ENCODE measurements at regions not wholly inside any gene's neighbourhood (a gene's known extent, or its start where the extent isn't known, plus 50 kb on each side); places are given as distances from the start of the nearest gene placed in this dataset.
"Not testable (repeated sequence)": the region's sequence is repeated elsewhere in the genome, so short reads cannot be mapped to it uniquely, and the experiment has no call there.

DNA sequence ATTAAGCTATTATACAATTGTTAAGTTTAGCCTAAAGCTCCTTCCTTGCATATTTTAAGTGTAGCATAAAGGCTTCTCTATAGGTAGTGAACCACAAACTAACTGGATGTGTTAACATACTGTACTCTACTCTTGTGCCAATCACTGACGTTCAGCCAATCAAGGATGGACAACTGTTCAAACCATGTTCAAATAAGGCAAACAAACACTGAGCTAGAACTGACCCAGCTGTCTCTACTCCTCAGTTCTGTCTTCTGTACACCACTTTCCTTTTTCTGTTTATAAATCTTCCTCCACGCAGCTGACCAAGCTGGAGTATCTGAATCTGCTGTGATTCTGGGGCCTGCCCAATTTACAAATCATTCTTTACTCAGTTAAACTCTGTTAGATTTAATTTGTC, 188.7 kb upstream of the MBL2 start:
- intact Hi-C loops (cut with micrococcal nuclease), result no loop called here

DNA sequence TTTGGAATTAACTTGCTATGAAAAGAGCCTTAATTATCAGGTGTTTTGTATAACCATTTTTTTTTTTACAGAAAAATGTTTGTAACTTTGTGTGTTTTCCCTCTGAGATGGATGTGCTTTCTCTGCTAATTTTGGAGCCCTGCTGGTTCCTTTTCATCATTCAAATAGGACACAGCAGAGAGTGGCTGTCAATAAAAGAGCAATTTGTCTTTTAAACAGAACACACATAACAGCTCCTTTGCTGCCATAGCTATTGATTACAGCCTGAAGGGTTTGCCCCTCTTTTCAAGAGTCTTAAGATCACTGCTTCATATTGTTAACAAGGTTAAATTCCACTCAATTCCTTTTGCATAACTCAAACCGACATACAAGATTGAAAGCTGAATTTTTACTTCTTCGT, 187.2 kb upstream of the MBL2 start:
- intact Hi-C loops (cut with micrococcal nuclease), result no loop called here

DNA sequence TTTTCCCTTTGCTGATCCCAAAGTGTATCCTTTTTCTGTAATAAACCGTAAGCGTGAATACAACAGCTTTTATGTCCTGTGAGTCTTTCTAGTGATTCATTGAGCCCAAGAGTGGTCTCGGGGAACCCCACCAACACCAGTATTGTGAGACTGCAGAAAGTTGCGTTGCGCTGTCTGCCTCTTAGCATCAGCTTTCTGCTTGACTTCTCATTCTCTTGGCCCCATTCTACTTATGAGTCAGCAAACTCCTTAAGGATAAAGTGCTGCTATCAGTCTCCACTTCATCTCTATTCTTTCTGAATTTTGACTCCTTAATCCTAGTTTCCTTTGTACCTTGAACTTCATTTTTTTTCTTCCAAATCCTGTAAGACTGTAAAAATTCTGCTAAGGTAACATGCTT, 184.3 kb upstream of the MBL2 start:
- intact Hi-C loops (cut with micrococcal nuclease), result no loop called here

DNA sequence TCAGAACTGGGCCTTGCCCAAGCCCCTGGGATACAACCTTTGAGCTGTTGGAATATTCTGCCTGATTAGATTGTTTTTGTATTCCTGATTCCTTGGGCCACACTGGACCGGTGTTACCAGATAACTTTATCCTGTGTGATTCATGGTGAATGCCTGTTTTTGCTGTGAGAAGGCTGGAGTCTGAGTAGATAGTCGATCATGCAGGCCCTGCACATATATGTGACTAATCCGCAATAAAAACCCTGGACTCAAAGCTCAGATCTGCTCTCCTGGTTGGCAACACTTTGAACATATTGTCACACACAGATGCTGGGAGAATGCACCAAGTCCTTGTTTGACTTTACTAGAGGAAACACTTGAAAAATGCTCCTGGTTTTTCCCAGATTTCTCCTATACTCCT, 183.9 kb upstream of the MBL2 start:
- intact Hi-C loops (cut with micrococcal nuclease), result no loop called here

DNA sequence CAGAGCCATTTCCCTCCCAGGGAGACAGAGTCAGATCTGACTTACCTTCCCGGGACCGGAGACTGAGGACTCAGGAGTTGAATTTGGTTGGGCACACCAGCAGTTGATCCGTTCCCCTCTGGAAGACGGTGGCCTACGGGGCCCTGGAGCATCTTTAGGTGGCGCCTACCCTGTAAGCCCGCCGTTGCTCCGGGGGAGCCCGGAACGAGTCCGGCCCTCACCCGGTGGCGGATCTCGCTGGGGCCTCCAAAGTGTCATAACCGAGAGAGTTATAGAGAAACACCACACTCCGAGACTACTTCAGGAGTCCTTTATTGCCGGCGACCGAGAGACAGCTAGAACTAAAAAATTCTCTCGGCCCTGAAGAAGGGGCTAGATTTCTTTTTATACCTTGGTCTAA, 182.8 kb upstream of the MBL2 start:
- intact Hi-C loops (cut with micrococcal nuclease), result no loop called here

DNA sequence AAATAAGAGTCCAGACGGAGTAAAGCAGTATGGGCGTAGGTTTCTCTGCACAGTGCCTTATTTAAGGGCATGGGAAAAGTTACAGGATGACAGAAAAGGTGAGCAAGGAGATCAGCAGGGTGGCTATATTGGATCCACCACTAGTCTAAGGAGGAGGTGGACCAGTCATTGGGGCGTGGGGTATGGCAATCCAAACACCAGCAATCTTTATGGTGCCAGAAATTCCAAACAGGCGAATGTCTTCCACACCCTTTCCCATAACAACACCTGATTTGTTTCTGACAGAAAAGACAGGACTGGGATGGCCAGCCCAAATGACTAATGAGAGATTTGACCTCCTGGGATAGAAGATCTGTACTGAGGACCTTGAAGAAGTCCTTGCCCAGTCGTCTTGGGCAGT, 181.8 kb upstream of the MBL2 start:
- intact Hi-C loops (cut with micrococcal nuclease), result no loop called here

DNA sequence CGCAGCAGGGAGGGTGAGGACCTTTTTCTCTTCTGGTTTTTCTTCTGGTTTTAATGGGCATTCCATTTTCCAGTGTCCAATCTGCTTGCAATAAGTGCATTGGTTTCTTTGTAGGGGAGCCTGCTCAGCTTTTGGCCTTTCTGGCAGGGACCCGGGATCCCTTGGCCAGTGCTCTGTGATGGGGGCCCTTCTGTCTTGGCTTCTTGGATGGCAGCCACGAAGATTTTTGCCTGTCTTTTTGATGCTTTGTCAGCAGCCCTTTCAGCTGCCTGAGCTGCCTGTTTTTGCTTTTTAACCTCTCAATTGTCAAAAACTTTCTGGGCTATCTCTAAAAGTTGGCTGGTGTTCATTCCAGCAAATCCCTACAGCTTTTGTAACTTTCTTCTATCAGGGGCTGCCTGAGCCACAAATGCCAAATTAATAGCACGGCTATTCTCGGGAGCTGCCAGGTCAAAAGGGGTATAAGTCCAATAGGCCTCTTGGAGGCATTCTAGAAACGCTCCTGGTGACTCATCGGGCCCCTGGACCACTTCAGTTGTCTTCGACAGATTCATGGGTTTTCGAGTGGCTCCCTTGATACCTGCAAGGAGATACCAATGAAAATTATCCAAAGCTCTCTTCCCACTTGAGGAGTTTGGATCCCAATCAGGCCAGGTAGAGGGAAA, 179.9 kb upstream of the MBL2 start:
- intact Hi-C loops (cut with micrococcal nuclease), result no loop called here

DNA sequence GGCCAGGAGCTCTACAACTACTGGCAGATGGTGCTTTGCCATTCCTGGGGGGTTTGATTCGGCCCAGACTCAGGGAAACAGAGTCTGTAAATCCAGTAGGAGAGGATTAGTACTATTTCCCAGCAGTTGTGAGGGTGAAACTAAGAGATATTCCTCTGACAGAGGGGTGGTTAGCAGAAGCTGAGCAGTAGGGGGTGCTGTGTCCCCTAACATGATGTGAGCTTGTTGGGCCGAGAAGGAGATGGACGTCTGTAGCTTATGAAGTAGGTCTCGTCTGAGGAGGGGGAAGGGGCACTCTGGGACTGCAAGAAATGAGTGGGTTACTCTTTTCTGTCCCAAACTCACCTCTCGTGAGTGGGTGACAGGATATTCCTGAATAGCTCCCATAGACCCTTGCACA, 179.2 kb upstream of the MBL2 start:
- intact Hi-C loops (cut with micrococcal nuclease), result no loop called here

DNA sequence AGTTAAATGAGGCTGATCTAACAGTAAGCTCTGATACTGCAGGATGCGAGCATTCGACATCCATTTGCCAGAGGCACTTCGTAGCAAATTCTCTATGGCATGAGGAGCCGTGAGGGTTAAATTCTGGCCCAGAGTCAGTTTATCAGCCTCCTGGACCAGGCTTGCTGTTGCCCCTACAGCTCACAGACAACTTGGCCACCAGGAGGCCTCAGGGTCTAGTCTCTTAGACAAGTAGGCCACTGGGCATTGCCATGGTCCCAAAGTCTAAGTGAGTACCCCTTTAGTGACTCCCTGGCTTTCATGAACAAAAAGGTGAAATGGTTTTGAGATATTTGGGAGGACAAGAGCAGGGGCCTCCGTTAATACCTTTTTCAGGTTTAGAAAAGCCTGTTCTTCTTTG, 178.0 kb upstream of the MBL2 start:
- intact Hi-C loops (cut with micrococcal nuclease), result no loop called here

DNA sequence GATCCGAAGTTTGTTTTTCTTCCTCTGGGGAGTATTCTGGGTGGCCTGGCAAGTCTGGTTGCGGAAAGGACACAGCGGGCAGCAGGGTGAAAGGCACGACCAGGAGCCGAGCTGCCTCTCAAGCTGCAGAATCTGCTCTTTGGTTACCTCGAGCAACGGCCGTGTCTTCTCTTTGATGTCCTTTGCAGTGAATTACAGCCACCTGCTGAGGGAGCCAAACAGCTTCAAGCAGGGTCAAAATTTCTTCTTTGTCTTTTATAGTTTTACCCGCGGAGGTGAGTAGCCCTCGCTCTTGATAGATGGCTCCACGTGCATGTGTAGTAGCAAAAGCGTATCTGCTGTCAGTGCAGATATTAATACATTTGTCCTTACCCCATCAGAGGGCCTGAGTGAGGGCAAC, 177.3 kb upstream of the MBL2 start:
- intact Hi-C loops (cut with micrococcal nuclease), result no loop called here

DNA sequence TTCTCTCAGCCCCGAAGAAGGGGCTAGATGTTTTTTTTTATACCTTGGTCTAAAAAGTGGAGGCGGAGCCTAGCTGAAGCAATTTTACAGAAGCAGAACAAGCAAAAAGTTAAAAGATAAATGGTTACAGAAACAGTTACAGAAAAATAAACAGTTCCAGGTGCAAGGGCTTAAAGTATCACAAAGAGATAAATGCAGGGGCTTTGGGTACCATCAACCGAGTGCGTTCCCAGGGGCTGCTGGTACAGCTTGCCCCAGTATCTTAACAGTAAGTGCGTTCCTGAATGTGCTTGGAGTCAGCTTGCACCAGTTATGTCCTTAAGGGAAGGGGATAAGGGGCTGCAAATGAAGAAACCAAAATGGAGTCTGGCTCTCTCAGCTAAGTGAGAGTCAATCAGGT, 173.9 kb upstream of the MBL2 start:
- intact Hi-C loops (cut with micrococcal nuclease), result no loop called here

DNA sequence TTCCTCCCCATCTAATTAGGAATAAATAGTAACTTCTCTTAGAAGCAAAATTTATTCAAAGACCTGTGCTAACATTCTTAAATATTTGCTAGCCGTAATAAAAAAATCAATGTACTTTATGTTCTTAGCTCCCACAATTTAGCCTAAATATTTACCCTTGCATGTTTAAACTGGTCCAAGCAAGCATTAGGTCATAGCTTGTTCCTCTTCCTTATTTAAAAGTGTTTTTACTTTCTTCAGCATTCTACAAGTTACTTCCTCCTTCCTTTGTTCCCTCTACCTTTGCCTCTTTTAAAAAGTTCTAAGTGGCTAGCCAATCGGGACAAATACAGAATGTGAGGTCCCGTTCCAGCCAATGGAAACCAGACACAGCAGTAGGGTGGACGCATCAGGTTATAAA, 172.9 kb upstream of the MBL2 start:
- intact Hi-C loops (cut with micrococcal nuclease), result not testable (repeated sequence)

DNA sequence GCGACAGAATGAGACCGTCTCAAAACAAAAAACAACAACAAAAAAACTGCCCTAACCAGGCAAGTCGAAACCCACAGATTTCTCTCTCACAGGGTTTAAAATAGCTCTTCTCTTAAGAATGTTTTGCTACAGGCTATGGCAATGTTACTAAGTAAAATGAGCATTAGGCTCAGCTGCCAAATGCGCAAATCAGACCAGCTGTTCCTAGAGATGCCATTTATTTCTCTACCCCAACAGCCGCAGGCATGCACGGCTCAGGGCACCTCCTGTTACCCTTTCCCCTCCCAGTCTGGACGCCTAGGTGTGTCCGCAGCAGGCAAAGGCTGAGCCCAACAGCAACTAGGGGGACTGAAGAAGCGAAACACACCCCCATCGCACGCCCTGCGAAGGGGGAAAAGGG, 168.3 kb upstream of the MBL2 start:
- intact Hi-C loops (cut with micrococcal nuclease), result no loop called here

DNA sequence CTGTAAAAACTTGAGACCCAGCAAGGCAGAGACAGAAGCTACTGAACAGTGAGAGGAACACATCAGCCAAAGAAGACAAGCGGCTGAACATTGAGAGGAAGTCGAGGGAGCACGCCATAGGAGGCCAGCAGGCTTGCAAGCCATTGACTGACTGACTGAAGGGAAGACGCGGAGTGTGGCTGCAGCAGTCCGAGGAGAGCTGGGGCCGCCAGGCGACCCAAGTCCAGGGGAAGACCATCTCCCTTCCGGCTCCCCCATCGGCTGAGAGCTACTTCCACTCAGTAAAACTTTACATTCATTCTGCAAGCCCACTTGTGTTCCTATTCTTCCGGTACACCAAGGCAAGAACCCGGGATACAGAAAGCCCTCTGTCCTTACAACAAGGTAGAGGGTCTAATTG, 167.3 kb upstream of the MBL2 start:
- intact Hi-C loops (cut with micrococcal nuclease), result no loop called here

DNA sequence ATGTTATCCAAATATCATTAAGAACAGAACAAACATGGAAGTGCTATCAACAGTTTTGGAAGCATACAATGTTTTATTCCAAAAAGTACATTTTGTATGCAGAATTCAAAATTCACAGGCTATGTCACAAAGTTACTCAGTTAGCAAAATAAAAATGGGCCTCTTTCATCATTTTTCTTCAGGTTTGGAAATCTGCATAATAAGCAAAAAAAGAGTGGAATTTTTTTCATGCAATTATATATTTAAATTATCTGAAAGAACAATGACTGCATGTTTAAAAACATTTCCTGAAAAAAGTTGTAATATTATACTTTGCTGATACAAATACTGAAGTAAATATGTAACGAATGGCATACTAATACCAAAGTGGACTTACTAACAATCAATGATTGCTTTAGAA, 161.2 kb upstream of the MBL2 start:
- intact Hi-C loops (cut with micrococcal nuclease), result no loop called here

DNA sequence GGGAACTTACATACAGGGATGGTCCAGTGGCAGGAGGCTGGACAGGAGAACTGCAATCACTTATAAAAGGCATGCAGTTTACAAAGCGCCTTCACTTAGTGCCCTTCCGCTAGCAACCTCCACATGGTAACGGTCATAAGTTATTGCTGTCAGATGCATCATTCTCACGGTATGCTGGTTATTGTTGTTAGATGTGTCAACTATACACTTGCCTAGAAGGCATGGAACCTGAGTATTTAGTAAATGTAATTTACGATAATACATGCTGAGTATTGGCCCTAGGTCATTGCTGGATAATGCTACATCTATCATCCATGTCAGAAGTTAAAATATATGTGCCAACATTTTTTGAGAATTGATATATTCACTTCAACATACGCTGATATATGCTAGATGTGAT, 155.1 kb upstream of the MBL2 start:
- intact Hi-C loops (cut with micrococcal nuclease), result loop anchor here (5.0 kb wide), 1 partner anchor 565 kb away; no protein-coding TSS in a partner anchor

DNA sequence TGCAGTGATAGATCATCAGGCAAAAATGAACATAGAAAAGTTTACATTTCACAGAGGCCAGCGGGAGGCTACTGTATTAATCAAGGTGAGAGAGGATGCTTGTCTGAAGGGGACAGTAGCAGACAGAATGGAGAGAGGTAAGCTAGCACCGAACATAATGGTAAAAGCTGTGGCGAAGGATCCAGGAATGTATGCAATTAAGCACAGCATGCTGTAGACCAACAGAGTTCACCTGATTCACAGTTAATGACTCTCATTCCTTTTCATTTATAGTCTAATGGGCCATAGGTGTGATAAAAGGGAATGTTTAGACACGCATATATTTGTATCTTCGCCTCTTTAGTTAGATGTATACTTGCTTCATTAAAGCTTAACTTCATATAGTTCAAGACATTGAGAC, 150.9 kb upstream of the MBL2 start:
- intact Hi-C loops (cut with micrococcal nuclease), result no loop called here

DNA sequence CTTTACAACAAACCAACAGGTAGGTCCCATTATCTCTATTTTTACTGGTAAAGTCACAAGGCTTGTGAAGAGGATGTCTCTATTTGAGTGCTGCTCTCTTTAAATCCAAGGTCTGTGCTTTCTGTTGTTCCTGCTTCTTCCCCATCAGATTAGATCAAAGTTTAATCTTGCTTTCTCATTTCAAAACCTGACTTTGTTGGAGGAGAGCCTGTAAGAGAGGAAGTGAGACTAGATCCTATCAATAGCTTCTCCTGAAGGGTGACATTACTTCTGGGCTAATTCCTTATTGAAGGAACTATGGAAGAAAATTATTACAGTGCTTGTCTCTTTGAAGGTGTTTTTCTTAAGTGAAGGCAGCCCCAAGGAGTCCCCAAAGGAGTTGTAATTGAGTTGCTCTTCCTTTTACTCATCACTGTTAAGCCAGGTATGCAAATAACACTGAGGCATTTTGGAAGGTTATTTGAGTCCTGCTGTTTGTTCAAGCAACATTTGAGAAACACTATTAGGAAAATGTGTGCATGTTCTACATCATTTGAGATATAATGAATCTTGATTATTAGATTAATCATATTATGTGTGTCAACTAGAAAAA, 146.2 kb upstream of the MBL2 start:
- intact Hi-C loops (cut with micrococcal nuclease), result no loop called here

DNA sequence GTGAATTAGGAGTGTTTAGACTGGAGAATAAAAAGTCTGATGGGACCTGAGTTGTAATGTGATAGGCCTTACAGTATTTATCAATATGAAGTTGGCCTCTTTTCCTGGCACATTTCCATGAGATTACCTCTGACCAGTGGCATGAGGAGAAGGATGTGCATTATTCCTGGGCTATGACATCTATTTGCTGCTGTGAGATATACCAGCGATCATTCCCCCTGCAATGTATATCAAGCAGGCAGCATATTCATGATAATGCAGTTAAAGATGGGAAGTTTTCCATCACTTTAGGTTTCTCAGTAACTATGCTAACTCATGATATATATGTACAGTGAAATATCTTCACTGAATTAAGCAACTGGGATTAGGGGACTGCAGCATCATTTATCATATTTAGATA, 142.8 kb upstream of the MBL2 start:
- intact Hi-C loops (cut with micrococcal nuclease), result no loop called here

DNA sequence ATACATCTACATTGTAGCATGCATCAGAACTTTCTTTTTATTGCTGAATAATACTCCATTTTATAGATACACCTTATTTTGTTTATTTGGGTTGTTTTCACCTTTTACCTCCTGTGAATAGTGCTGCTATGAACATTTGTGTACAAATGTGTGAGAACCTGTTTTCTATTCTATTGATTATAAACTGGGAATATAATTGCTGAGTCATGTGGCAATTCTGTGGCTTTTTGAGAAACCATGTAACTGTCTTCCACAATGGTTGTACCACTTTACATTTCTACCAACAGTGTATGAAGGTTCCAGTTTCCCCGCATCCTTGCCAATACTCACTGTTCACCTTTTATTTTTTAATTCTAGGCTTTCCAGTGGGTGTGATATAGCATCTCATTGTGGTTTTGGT, 138.6 kb upstream of the MBL2 start:
- intact Hi-C loops (cut with micrococcal nuclease), result no loop called here

DNA sequence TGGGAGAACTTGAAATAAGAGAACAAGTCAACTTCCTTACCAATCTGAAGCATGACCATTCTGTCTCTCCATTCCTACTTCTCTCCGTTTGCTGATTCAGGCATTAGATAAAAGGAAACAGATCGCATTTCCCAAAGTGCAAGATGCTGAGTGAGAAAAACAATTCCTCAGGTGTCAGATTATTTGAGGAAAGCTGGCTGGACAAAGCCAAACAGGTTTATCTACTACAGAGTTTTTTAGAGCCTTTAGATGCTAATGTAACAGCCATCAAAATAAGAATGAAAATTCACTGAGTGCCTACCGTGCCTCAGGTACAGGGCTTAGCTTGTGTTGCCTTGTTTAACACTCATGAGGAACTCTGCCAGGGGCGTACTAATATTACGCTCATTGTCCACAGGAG, 135.9 kb upstream of the MBL2 start:
- intact Hi-C loops (cut with micrococcal nuclease), result no loop called here

DNA sequence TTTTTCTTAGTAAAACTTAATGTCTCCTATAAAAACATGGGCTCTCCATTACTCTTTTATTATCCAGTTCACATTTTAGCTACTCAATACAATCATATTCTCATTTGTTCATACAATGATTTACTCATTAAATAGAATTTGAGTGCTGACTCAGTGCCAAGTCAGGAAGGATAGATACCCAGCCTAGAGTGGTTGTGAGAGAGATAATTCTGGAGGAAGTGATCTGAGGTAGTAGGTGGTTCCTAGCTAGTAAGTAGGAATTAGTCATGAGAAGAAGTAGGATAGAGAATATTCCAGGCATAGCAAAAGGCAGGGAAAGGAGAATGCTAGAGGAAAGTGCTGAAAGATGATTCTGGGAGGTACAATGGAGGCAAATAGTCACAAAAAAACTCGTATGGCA, 133.5 kb upstream of the MBL2 start:
- intact Hi-C loops (cut with micrococcal nuclease), result no loop called here

DNA sequence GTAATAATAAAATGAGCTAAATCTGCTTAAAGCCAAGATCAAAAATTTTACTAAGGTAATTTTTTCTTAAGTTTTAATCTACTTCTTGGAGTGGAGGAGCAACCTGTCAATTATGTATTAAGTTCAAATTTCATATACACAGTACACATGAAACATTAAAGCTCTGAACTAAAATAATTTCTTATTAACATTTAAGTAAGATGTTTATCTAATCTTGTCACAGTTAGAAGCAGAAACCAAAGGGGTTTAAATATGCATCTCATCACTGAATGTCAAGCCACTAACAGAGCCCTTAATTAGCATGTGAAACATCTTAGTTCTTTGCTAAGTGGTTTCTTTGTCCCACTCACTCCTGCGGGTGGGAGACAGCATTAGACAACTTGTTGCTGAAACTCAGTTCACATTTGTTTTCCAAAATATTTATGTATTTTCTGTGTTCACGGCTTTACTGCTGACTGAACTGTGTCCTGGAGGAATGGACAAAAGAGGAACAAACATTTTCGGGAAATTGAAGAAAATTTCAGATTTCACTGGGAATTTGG, 130.9 kb upstream of the MBL2 start:
- intact Hi-C loops (cut with micrococcal nuclease), result no loop called here

All from T-helper 1 cell treated with Interleukin-12 subunit alpha and Interleukin-12 subunit beta and Interleukin-4 antibody, amounts not matched to agents 30 ng/mL and 1 ng/mL, for 36 hours (primary cell).